ENCODE measurements at regions not wholly inside any gene's neighbourhood (a gene's known extent, or its start where the extent isn't known, plus 50 kb on each side); places are given as distances from the start of the nearest gene placed in this dataset.

DNA sequence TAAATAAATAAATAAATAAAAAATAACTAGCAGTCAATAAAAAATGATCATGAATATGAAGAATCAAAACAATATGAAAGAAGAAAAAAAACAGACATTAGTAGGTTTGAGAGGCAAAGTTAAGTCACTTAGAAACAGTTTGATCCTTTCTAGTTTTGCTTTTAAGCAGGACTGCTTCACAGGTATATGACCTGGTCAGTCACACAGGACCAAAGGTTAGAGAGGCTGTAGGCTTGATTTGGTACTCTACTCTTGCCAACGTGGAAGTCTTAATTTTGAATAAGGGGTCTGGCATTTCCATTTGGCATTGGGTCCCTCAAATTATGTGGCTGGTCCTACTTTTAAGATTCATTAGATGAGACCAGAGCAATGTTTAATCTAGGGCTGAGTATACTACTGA, 441.7 kb upstream of the NECTIN3 start:
- TF ChIP-seq ZNF274 (IDR thresholded peaks at IDR 0.05; ENCODE audit: low read depth, low read length) (no peak), YY1 (IDR thresholded peaks at IDR 0.05; ENCODE audit: insufficient read depth, insufficient read length) (no peak), SUZ12 (IDR thresholded peaks at IDR 0.05; ENCODE audit: extremely low read depth, insufficient read depth, insufficient read length) (no peak)

All from NT2/D1 (cell line).